Omental fat pad (tissue), 3 donors: ENCODE measurements at regions not wholly inside any gene's neighbourhood (a gene's known extent, or its start where the extent isn't known, plus 50 kb on each side); places are given as distances from the start of the nearest gene placed in this dataset.
"Not testable (repeated sequence)": the region's sequence is repeated elsewhere in the genome, so short reads cannot be mapped to it uniquely, and the experiment has no call there.

Source experiments
- ATAC-seq: fragments of 150-250 bp; one replicate; pipeline ENCODE4 v1.9.1; 2016; ENCODE audit warnings: mild to moderate bottlenecking, moderate library complexity; ENCODE audit not compliant: low FRiP score
- DNase-seq: peaks from one replicate; pipeline ENCODE4 v3.0.0-alpha.2; 2019; ENCODE audit warnings: low spot score
- CTCF ChIP-seq, 3 donors: fragments of 450-650 bp; IDR thresholded peaks; one replicate each; pipeline ENCODE4 v1.5.1; 2016 to 2017; ENCODE audit warnings: antibody characterized with exemption in 3 of 3, mild to moderate bottlenecking in 3 of 3, moderate library complexity in 2 of 3

- TF ChIP-seq CTCF (IDR thresholded peaks at IDR 0.05), result no peak
- ATAC-seq (no peak), DNase-seq (no peak)
Measured at GRCh38 chr14:38056270-38056669, 151.4 kb upstream of the SSTR1 start.

GRCh38 chr14:38062223-38062622, 145.5 kb upstream of the SSTR1 start:
- not testable (repeated sequence) for DNase-seq, ATAC-seq

- no peak for TF ChIP-seq CTCF (IDR thresholded peaks at IDR 0.05)
- ATAC-seq, result no peak
Measured at GRCh38 chr14:38063711-38064320, 143.9 kb upstream of the SSTR1 start.

GRCh38 chr14:38065106-38065762, 142.5 kb upstream of the SSTR1 start:
- DNase-seq, result no peak
- no peak for TF ChIP-seq CTCF (IDR thresholded peaks at IDR 0.05)
- no peak for ATAC-seq

More at GRCh38 chr14:38063711-38064320, 143.9 kb upstream of the SSTR1 start:
- DNase-seq, result no peak

- no peak for TF ChIP-seq CTCF (IDR thresholded peaks at IDR 0.05)
Measured at GRCh38 chr14:38070061-38070588, 137.6 kb upstream of the SSTR1 start.

GRCh38 chr14:38073641-38074040, 134.1 kb upstream of the SSTR1 start:
- DNase-seq (no peak), ATAC-seq (no peak)
- no peak for TF ChIP-seq CTCF (IDR thresholded peaks at IDR 0.05)

More at GRCh38 chr14:38070061-38070588, 137.6 kb upstream of the SSTR1 start:
- DNase-seq (no peak), ATAC-seq (no peak)

GRCh38 chr14:38074081-38074480, 133.6 kb upstream of the SSTR1 start:
- ATAC-seq, result no peak
- no peak for DNase-seq
- TF ChIP-seq CTCF (IDR thresholded peaks at IDR 0.05), result no peak
